Neuronal stem cell (in vitro differentiated cells): ENCODE measurements at regions not wholly inside any gene's neighbourhood (a gene's known extent, or its start where the extent isn't known, plus 50 kb on each side); places are given as distances from the start of the nearest gene placed in this dataset.

Experiments
- DNase-seq: peaks from one replicate; pipeline ENCODE4 v3.0.0-alpha.2; 2013; ENCODE audit warnings: low spot score
- H2AFZ ChIP-seq: one replicate; pipeline ENCODE4 v1.6.1; 2013; ENCODE audit warnings: mild to moderate bottlenecking, low read length, inconsistent platforms
- H2AK5ac ChIP-seq: 2 replicates; pipeline ENCODE4 v1.6.1; 2013; ENCODE audit warnings: low read depth, mild to moderate bottlenecking, inconsistent platforms, low read length, moderate library complexity, mixed read lengths
- H2BK120ac ChIP-seq: 2 replicates; pipeline ENCODE4 v1.6.1; 2013; ENCODE audit warnings: low read depth, mild to moderate bottlenecking, inconsistent platforms, low read length, moderate library complexity, mixed read lengths
- H2BK12ac ChIP-seq: one replicate; pipeline ENCODE4 v1.6.1; 2013; ENCODE audit warnings: low read length, inconsistent platforms
- H2BK15ac ChIP-seq: 2 replicates; pipeline ENCODE4 v1.6.1; 2013; ENCODE audit warnings: mild to moderate bottlenecking, low read length, inconsistent platforms, mixed read lengths
- H2BK5ac ChIP-seq: one replicate; pipeline ENCODE4 v1.6.1; 2013; ENCODE audit warnings: inconsistent platforms, mild to moderate bottlenecking, low read length, moderate library complexity
- H3K14ac ChIP-seq: one replicate; pipeline ENCODE4 v1.6.1; 2013; ENCODE audit warnings: low read length, inconsistent platforms
- H3K18ac ChIP-seq: 2 replicates; pipeline ENCODE4 v1.6.1; 2013; ENCODE audit warnings: low read length, inconsistent platforms
- H3K23ac ChIP-seq: 2 replicates; pipeline ENCODE4 v1.6.1; 2013; ENCODE audit warnings: low read depth, mild to moderate bottlenecking, mixed read lengths, low read length, inconsistent platforms; ENCODE audit not compliant: poor library complexity
- H3K27ac ChIP-seq: replicated peaks from 3 replicates; pipeline ENCODE4 v1.5.1; 2013; ENCODE audit warnings: low read length, inconsistent platforms
- H3K27me3 ChIP-seq, 3 experiments: 2 replicates each; pipeline ENCODE4 v1.6.1; 2013; ENCODE audit warnings: low read length in 3 of 3, mild to moderate bottlenecking in 2 of 3, inconsistent platforms in 1 of 3, low read depth in 1 of 3, mixed read lengths in 1 of 3, moderate library complexity in 1 of 3; ENCODE audit not compliant: control insufficient read depth in 3 of 3, insufficient read depth in 3 of 3
- H3K36me3 ChIP-seq, 2 donors: replicated peaks in 1 of 2; 2 replicates each; pipeline ENCODE4 v1.6.1; 2013; ENCODE audit warnings: low read length in 2 of 2; ENCODE audit not compliant: control insufficient read depth in 2 of 2, insufficient read depth in 2 of 2
- H3K4ac ChIP-seq: 2 replicates; pipeline ENCODE4 v1.6.1; 2013; ENCODE audit warnings: inconsistent platforms, mild to moderate bottlenecking, low read length, moderate library complexity
- H3K4me1 ChIP-seq, 2 donors: 1 replicate in 1 of 2; 2 replicates in 1 of 2; pipeline ENCODE4 v1.6.1; 2013; ENCODE audit warnings: low read length in 2 of 2, low read depth in 1 of 2; ENCODE audit not compliant: control insufficient read depth in 2 of 2, insufficient read depth in 1 of 2
- H3K4me2 ChIP-seq: one replicate; pipeline ENCODE4 v1.6.1; 2013; ENCODE audit warnings: mild to moderate bottlenecking, low read length, inconsistent platforms; ENCODE audit not compliant: insufficient read depth, poor library complexity, severe bottlenecking
- H3K4me3 ChIP-seq, 2 donors: 2 replicates each; pipeline ENCODE4 v1.5.1; 2013; ENCODE audit warnings: low read length in 2 of 2, mild to moderate bottlenecking in 2 of 2, inconsistent platforms in 1 of 2, moderate library complexity in 1 of 2
- H3K79me1 ChIP-seq: one replicate; pipeline ENCODE4 v1.6.1; 2013; ENCODE audit warnings: low read depth, mild to moderate bottlenecking, inconsistent platforms, low read length, moderate library complexity
- H3K9ac ChIP-seq: one replicate; pipeline ENCODE4 v1.6.1; 2013; ENCODE audit warnings: mild to moderate bottlenecking, low read depth, low read length, inconsistent platforms; ENCODE audit not compliant: poor library complexity
- H3K9me3 ChIP-seq, 2 donors: replicated peaks in 1 of 2; 2 replicates each; pipeline versions ENCODE3 to v1.6.1; 2013; ENCODE audit warnings: low read length in 2 of 2, mild to moderate bottlenecking in 2 of 2, inconsistent platforms in 1 of 2, low read depth in 1 of 2, mixed read lengths in 1 of 2, moderate library complexity in 1 of 2; ENCODE audit not compliant: control insufficient read depth in 2 of 2, insufficient read depth in 1 of 2
- H4K8ac ChIP-seq: one replicate; pipeline ENCODE4 v1.6.1; 2013; ENCODE audit warnings: low read depth, mild to moderate bottlenecking, inconsistent platforms, low read length, moderate library complexity
- H4K91ac ChIP-seq: one replicate; pipeline ENCODE4 v1.6.1; 2013; ENCODE audit warnings: low read length, low read depth, mild to moderate bottlenecking, inconsistent platforms; ENCODE audit not compliant: poor library complexity
- WGBS, 2 donors: extraction: QIAGEN DNeasy Blood & Tissue Kit; methylation state at CpG; one replicate each; pipeline ENCODE4 v1.1.7; 2013; ENCODE audit warnings: missing lambda C conversion rate in 2 of 2, mixed read lengths in 1 of 2; ENCODE audit not compliant: insufficient read length in 2 of 2, insufficient replicate concordance in 1 of 2; ENCODE audit errors: extremely low coverage in 2 of 2; 5-methylcytosine and 5-hydroxymethylcytosine counted together

- Histone ChIP-seq H2BK12ac (no peak overlapping the region), H2AFZ (no peak overlapping the region), H3K4me1 (no peaks in the 10 kb centered on the region), H3K36me3 (no peaks in the 10 kb centered on the region), H3K4me3 (no peak overlapping the region), H3K23ac (no peak overlapping the region), H3K9ac (no peak overlapping the region), H2BK120ac (no peak overlapping the region), H2BK5ac (no peak overlapping the region), H3K4me2 (no peak overlapping the region), H4K8ac (no peak overlapping the region), H3K79me1 (no peaks in the 10 kb centered on the region), H3K14ac (no peak overlapping the region), H2BK15ac (no peak overlapping the region), H3K9me3 (no peaks in the 10 kb centered on the region), H3K27me3 (no peaks in the 10 kb centered on the region), H2AK5ac (no peak overlapping the region), H3K4ac (no peak overlapping the region), H3K18ac (no peak overlapping the region), H3K27ac (no peak overlapping the region), H4K91ac (no peak overlapping the region)
- no peak for DNase-seq
- WGBS, 2 donors = no CpG with 5 or more reads among the region's 5 CpGs
Observed at GRCh38 chr20:52434453-52434852, 242.9 kb upstream of the ZFP64 start.

- H3K23ac ChIP-seq = no peak overlapping the region
- H3K79me1 ChIP-seq = no peaks in the 10 kb centered on the region
- no peak overlapping the region for H3K14ac ChIP-seq
- no peak for DNase-seq
- H3K18ac ChIP-seq = no peak overlapping the region
- H2BK15ac ChIP-seq = no peak overlapping the region
- no CpG with 5 or more reads among the region's 2 CpGs for WGBS, 2 donors
- H3K9ac ChIP-seq = no peak overlapping the region
- H3K27me3 ChIP-seq = no peaks in the 10 kb centered on the region
- no peaks in the 10 kb centered on the region for H3K36me3 ChIP-seq
- H3K4me1 ChIP-seq = no peaks in the 10 kb centered on the region
- H2BK12ac ChIP-seq = no peak overlapping the region
- H4K8ac ChIP-seq = no peak overlapping the region
- H2AK5ac ChIP-seq = no peak overlapping the region
- H2BK120ac ChIP-seq = no peak overlapping the region
- no peak overlapping the region for H4K91ac ChIP-seq
- no peak overlapping the region for H3K4me3 ChIP-seq
- H3K9me3 ChIP-seq = peaks cover 0 to 2% of the 10 kb centered on the region in 2 donors
- no peak overlapping the region for H2AFZ ChIP-seq
- H3K4ac ChIP-seq = no peak overlapping the region
- H2BK5ac ChIP-seq = no peak overlapping the region
- H3K27ac ChIP-seq = no peak overlapping the region
- no peak overlapping the region for H3K4me2 ChIP-seq
Observed at GRCh38 chr20:52434041-52434425, 242.5 kb upstream of the ZFP64 start.

GRCh38 chr20:52433326-52434040 lies 241.9 kb upstream of the ZFP64 start:
- Histone ChIP-seq H2BK15ac (no peak overlapping the region), H3K9ac (no peak overlapping the region), H3K18ac (no peak overlapping the region), H3K4me1 (no peaks in the 10 kb centered on the region), H2BK5ac (no peak overlapping the region), H3K4me2 (no peak overlapping the region), H2BK120ac (no peak overlapping the region), H3K27ac (no peak overlapping the region), H4K91ac (no peak overlapping the region), H3K4me3 (no peak overlapping the region), H2AFZ (no peak overlapping the region), H3K14ac (no peak overlapping the region), H3K79me1 (no peaks in the 10 kb centered on the region), H3K23ac (no peak overlapping the region), H3K4ac (no peak overlapping the region), H2BK12ac (no peak overlapping the region), H3K36me3 (no peaks in the 10 kb centered on the region), H2AK5ac (no peak overlapping the region), H4K8ac (no peak overlapping the region), H3K9me3 (peaks cover 0 to 2% of the 10 kb centered on the region in 2 donors), H3K27me3 (no peaks in the 10 kb centered on the region)
- no peak for DNase-seq
- no CpG with 5 or more reads among the region's 2 CpGs for WGBS, 2 donors

- Histone ChIP-seq H3K27ac (no peak overlapping the region), H3K23ac (no peak overlapping the region), H2BK5ac (no peak overlapping the region), H3K27me3 (no peaks in the 10 kb centered on the region), H3K4me2 (no peak overlapping the region), H3K9ac (no peak overlapping the region), H3K4me3 (no peak overlapping the region), H3K9me3 (peaks cover 0 to 2% of the 10 kb centered on the region in 2 donors), H3K36me3 (no peaks in the 10 kb centered on the region), H3K79me1 (no peaks in the 10 kb centered on the region), H2AK5ac (no peak overlapping the region), H2AFZ (no peak overlapping the region), H4K8ac (no peak overlapping the region), H3K14ac (no peak overlapping the region), H3K18ac (no peak overlapping the region), H2BK12ac (no peak overlapping the region), H4K91ac (no peak overlapping the region), H2BK15ac (no peak overlapping the region), H3K4me1 (no peaks in the 10 kb centered on the region), H3K4ac (no peak overlapping the region), H2BK120ac (no peak overlapping the region)
- no CpG with 5 or more reads among the region's 2 CpGs for WGBS, 2 donors
- DNase-seq = no peak
Observed at GRCh38 chr20:52432740-52433139, 241.2 kb upstream of the ZFP64 start.
